Muscle of back (tissue), 3 donors: ENCODE measurements at regions not wholly inside any gene's neighbourhood (a gene's known extent, or its start where the extent isn't known, plus 50 kb on each side); places are given as distances from the start of the nearest gene placed in this dataset.
A peak's percentile ranks its signal among the peaks of the same experiment; 100 is the strongest.

Source experiments
- DNase-seq, 3 donors: peaks; one replicate each; pipeline versions ENCODE4 v3.0.0 to v3.0.0-alpha.2; 2013

DNA sequence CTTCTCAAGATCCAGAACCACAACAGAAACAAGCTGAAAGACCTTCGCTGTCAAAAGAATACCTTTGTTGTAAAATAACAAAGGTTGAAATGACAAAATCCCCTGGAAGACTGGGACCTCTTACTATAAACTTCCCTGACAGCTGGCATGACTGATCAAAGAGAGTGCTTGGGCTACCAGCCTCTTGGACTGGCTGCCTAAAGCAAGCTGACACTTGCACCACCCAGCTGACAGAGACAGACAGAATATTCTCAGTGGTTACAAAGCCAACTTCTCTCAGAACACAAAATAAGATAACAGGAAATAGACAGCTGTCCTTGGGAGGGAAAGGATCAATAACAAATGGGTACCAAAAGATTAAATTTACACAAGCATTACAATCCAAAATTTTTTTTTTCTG is 241.7 kb upstream of the SPOCK3 start:
- no peak for DNase-seq

DNA sequence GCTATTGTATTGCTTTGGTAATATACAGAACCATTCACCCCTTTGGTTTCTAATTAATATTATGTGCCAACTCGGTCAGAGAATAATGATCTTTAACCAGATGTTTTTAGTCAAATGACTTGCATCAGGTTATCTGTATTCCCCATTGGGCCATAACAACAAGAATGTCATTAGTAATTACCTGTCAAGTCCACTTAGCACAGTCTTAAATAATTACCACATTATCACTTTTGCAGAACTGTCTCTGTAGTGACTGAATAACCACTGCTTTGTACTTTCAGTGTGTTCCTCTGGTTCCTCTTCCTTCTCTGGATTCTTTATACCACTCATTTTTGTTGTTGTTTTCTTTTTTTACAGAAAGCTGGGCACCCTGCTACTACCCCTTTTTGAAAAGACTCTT is 257.7 kb upstream of the SPOCK3 start:
- DNase-seq, result no peak

DNA sequence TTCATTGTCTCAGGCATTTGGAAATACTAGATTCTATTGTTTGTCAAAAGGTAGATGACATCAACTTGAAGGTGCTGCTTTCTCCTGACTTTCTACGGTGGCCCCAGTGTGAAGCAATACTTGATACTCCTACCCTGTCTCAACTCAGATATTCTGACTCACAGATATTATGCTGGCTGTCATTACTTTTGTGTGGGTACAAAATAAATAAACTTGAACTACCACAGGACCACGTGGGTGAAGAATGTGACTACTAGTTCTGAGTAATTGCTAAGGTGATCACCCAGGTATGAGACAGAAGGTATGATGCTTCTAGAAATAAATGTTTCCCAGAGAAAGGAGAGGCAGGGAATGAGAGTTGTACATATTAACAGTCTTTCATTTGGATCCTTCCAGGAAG is 275.3 kb upstream of the SPOCK3 start:
- no peak for DNase-seq

GRCh38 chr4:167524091-167524490 is 289.8 kb upstream of the SPOCK3 start:
- DNase-seq, result no peak

GRCh38 chr4:167537761-167538160 is 303.5 kb upstream of the SPOCK3 start:
- no peak for DNase-seq

- no peak for DNase-seq
Observed at GRCh38 chr4:167541286-167541685, 307.0 kb upstream of the SPOCK3 start.

GRCh38 chr4:167544391-167544790 is 310.1 kb upstream of the SPOCK3 start:
- no peak for DNase-seq

GRCh38 chr4:167550021-167550420 is 315.7 kb upstream of the SPOCK3 start:
- no peak for DNase-seq

DNA sequence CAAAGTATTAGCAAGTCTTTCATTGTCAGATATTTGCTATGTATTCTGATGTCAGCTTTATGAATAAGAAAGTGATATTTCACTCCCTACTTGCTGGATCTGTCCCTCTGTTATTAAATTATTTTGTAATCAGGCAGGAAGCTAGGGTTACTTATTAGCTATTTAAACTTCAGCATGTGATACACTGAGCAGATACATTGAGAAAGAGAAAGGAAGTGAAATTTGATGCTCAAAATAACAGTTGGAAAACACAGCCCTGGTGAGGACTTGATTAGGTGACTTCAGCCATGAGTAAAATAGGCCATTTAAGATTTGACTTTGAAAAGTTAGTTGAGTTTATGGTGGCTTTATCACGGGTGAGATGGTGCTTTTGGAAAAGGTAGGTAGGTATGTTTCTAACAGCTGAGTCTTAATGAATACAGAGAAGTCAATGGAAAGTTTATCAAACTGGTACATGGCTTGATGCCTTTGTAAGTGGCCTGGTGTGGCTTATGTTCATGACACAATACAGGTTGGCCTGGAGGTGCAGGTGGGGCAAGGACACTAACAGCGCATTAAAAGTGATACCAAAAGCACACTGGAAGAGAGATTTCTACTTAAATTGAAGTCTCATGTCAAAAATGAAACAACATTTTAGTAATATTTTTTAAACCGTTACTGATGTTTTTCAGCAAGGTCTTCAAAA is 321.2 kb upstream of the SPOCK3 start:
- no peak for DNase-seq

DNA sequence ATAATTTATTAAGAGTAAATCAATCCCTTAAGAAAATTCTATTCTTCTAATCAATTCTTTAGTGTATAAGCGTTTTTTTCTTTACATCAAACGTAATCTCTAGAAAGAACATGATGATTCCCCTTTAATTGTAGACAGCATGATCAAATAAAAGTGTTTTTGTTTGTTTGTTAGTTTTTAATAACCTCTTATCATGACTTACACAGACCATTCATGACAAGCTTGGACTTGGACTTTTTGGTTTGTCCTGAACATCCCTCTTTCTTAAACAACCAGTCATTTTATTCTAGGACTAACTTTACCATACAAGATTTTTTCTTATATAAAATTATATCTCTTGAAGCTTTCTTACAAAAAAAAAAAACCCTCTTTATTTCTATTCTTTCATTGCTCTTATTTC is 344.6 kb upstream of the SPOCK3 start:
- no peak for DNase-seq

GRCh38 chr4:167581449-167581965 is 347.2 kb upstream of the SPOCK3 start:
- DNase-seq, result no peak

GRCh38 chr4:167587361-167587760 is 353.1 kb upstream of the SPOCK3 start:
- DNase-seq, result no peak

GRCh38 chr4:167595898-167596297 is 361.6 kb upstream of the SPOCK3 start:
- no peak for DNase-seq

DNA sequence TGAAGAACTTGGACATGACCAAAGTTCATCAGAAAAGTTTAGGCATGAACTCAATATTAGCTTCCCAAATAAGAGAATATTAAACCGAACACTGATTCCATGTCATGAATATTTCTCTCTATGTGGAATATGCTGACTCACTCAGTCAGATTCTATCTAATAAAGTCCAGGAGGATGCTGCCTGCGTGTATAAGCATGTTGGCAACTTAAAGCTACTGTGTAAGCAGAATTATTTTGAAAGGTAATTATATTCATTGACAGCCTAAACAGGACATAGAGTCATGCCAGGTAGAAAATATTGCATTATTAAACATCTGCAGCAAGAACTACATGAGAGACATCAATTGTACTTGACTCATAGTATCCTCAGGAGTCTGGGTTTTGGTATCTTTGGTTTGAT is 367.9 kb upstream of the SPOCK3 start:
- no peak for DNase-seq

- no peak for DNase-seq
Observed at GRCh38 chr4:167606551-167606950, 372.3 kb upstream of the SPOCK3 start.

- no peak for DNase-seq
Observed at GRCh38 chr4:167613381-167613780, 379.1 kb upstream of the SPOCK3 start.

DNA sequence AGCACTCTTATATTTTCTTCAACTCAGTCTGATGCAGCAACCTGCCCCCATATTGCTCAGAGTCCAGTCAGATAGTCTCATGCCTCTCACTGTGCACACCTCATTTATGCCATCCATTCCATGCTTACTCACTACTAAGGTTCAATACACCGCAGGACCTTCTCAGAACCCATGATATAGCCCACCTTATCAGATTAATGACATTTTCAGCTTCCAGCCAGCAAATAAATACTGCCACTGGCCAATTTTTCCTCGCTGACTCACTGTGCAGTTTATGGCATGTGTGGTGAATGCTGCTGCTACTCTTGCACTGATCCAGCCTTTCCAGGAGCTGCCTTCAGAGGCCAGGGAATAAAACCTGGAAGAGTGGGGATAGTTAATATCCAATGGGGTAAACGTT is 380.6 kb upstream of the SPOCK3 start:
- peak in 1 of 3 donors; percentile 2 for DNase-seq

- DNase-seq, result peak in 1 of 3 donors; percentile 21
Observed at GRCh38 chr4:167616476-167616875, 382.2 kb upstream of the SPOCK3 start.

DNA sequence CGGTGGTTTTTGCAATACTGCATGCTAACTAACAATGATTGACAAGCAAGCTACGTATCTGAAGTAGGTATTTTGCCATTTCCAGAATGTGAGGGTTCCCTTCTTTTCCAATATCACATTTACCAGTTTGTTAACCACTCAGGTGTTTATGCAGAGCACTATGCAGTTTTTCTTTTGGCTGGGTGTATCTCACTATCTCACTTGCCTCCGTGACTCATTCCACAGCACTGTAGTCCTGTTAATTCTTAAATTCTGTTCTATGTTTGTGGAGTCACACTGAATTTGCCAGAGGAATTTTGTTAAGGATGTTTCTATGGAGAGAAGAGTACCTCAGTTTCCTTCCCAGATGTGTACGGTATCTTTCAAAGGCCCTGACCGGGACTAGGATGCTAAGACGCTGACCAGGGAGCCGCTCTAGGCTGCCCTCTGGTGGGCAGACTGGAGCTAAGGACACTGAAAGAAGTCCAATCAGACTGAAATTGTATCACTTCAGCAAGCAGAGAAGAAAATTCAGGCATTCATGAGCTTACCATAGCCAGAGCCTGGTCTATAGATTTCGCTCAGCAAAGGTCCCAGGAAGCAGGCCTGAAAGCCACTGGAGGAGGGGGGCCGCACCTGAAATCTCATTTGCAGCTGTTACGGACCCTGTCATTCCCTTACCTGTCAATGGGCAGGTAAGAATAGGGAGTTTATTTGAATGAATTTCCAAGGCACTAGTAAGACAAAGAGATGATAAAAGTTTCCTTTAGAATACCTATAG is 388.4 kb upstream of the SPOCK3 start:
- DNase-seq, result peak; percentile 39 to 62 (median 43)

GRCh38 chr4:167623241-167623572 is 388.9 kb upstream of the SPOCK3 start:
- DNase-seq, result no peak

- DNase-seq, result no peak
Observed at GRCh38 chr4:167629272-167629671, 395.0 kb upstream of the SPOCK3 start.

DNA sequence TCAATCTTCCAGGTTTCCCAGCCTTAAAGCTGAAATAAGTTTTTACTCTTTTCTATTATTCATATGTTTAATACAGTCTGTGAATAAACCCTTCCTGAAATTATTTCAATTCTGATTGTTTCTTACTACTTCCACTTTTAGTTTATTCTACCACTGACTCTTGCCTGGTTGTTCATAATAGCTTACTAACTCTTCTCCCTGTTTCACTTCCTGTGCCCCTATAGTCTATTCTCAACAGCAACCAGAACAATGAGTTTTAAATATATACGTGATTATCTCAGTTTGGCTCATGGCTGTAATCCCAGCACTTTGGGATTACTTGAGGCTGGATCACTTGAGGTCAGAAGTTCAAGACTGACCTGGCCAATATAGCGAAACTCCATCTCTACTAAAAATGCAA is 408.0 kb upstream of the SPOCK3 start:
- no peak for DNase-seq

- no peak for DNase-seq
Observed at GRCh38 chr4:167645358-167645757, 411.1 kb upstream of the SPOCK3 start.

DNA sequence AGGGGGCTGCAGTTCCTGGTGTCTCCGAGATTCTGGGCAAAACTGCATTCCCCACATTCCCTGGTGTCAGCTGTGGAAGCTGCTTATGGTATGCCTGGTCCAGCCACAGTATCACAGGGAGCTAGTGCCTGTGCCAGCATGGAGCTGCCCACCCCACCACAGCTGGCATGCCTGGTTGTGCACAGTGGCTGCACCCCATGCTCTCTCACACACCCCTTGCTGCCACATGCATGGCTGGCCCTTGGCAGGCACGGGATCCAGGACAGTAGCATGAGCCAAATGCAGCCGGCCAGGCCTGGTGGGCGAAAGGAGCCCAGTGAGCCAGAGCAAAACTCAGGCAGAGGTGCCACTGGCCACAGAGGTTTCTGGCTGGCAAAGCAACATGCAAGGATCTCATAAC is 418.0 kb upstream of the SPOCK3 start:
- DNase-seq, result no peak
